PC-3 (cell line): ENCODE measurements at regions not wholly inside any gene's neighbourhood (a gene's known extent, or its start where the extent isn't known, plus 50 kb on each side); places are given as distances from the start of the nearest gene placed in this dataset.

Experiments used
- ATAC-seq: fragments of 200-7000 bp; cut with Tn5 transposase; 2 replicates; pipeline ENCODE4 v1.9.1; 2020; ENCODE audit warnings: mild to moderate bottlenecking, moderate library complexity
- BruUV-seq: library from RNA; stranded (reverse); fragments of 400-500 nt; replicated peaks from 2 replicates; lab custom pipeline; 2021; lab: Mats Ljungman, UMichigan
- CTCF ChIA-PET: fragments of 300-600 bp; sonication (Branson Sonifier 250); formaldehyde crosslinking; loops from one replicate; lab custom pipeline; 2022; ENCODE audit warnings: antibody characterized with exemption; lab: Charles Lee
- POLR2A ChIA-PET: fragments of 300-600 bp; sonication (Branson Sonifier 250); formaldehyde crosslinking; loops from one replicate; lab custom pipeline; 2022; ENCODE audit warnings: antibody characterized with exemption; ENCODE audit not compliant: unreplicated experiment; lab: Charles Lee
- DNase-seq: peaks from one replicate; pipeline ENCODE4 v3.0.0-alpha.2; 2015
- H2AFZ ChIP-seq: fragments of 300-600 bp; sonication (generic); 2 replicates; pipeline ENCODE4 v1.6.0; 2016; ENCODE audit warnings: antibody characterized with exemption, low read length
- H3F3A ChIP-seq: fragments of 300-600 bp; sonication (generic); one replicate; pipeline ENCODE4 v1.6.0; 2017; ENCODE audit warnings: antibody characterized with exemption, low read length, control low read depth, mild to moderate bottlenecking; ENCODE audit not compliant: unreplicated experiment
- H3K27ac ChIP-seq: fragments of 300-600 bp; sonication (generic); 2 replicates; pipeline ENCODE4 v1.5.1; 2016; ENCODE audit warnings: mild to moderate bottlenecking, low read length
- H3K27me3 ChIP-seq: fragments of 300-600 bp; sonication (generic); 2 replicates; pipeline ENCODE4 v1.6.1; 2016; ENCODE audit warnings: low read length, mixed read lengths
- H3K36me3 ChIP-seq: fragments of 300-600 bp; sonication (generic); 2 replicates; pipeline ENCODE4 v1.6.1; 2016; ENCODE audit warnings: low read depth, mixed run types, low read length, mixed read lengths
- H3K4me1 ChIP-seq: fragments of 300-600 bp; sonication (generic); 2 replicates; pipeline ENCODE4 v1.5.1; 2016; ENCODE audit warnings: low read length; ENCODE audit not compliant: insufficient read depth
- H3K4me2 ChIP-seq: fragments of 300-600 bp; sonication (generic); 2 replicates; pipeline ENCODE4 v1.6.0; 2016; ENCODE audit warnings: low read length
- H3K4me3 ChIP-seq: fragments of 300-600 bp; sonication (generic); 2 replicates; pipeline ENCODE4 v1.5.1; 2016; ENCODE audit warnings: mild to moderate bottlenecking, low read length, mixed read lengths
- H3K79me2 ChIP-seq: fragments of 300-600 bp; sonication (generic); 2 replicates; pipeline ENCODE4 v1.6.1; 2017; ENCODE audit warnings: low read length, mixed read lengths
- H3K9ac ChIP-seq: fragments of 300-600 bp; sonication (generic); 2 replicates; pipeline ENCODE4 v1.6.0; 2016; ENCODE audit warnings: mild to moderate bottlenecking, low read length
- H3K9me2 ChIP-seq: fragments of 300-600 bp; sonication (generic); replicated peaks from 2 replicates; pipeline ENCODE4 v1.6.1; 2016; ENCODE audit warnings: mixed run types, low read length, mixed read lengths
- H3K9me3 ChIP-seq: fragments of 300-600 bp; sonication (generic); 2 replicates; pipeline ENCODE4 v1.6.1; 2016; ENCODE audit warnings: low read length, mixed read lengths
- H4K20me1 ChIP-seq: fragments of 300-600 bp; sonication (generic); 2 replicates; pipeline ENCODE4 v1.6.1; 2016; ENCODE audit warnings: low read length, mixed read lengths
- CTCF ChIP-seq: fragments of 300-600 bp; sonication (generic); conservative IDR thresholded peaks from 2 replicates; pipeline ENCODE4 v1.5.1; 2017; ENCODE audit warnings: antibody characterized with exemption, low read depth, mild to moderate bottlenecking, low read length
- EZH2 ChIP-seq: fragments of 300-600 bp; sonication (generic); IDR thresholded peaks from one replicate; pipeline ENCODE4 v1.6.1; 2017; ENCODE audit warnings: antibody characterized with exemption, mild to moderate bottlenecking, low read length; ENCODE audit not compliant: unreplicated experiment
- EZH2phosphoT487 ChIP-seq: fragments of 300-600 bp; sonication (generic); IDR thresholded peaks from 2 replicates; pipeline ENCODE4 v1.6.1; 2018; ENCODE audit warnings: mild to moderate bottlenecking, antibody characterized with exemption, low read length, borderline replicate concordance
- intact Hi-C: fragments of 100-400 bp; cut with micrococcal nuclease; formaldehyde crosslinking; loops from 2 replicates; pipeline ENCODE4 v1.9.0; 2023

GRCh38 chr2:134181219-134181618 lies 72.7 kb upstream of the MGAT5 start:
- Histone ChIP-seq H3K27ac (no peak overlapping the region), H3K36me3 (no peaks in the 10 kb centered on the region), H3F3A (no peaks in the 10 kb centered on the region), H3K9me2 (no peaks in the 10 kb centered on the region), H3K4me2 (no peak overlapping the region), H2AFZ (no peak overlapping the region), H3K4me3 (no peak overlapping the region), H3K9ac (no peak overlapping the region), H3K9me3 (no peaks in the 10 kb centered on the region), H4K20me1 (no peaks in the 10 kb centered on the region), H3K27me3 (no peaks in the 10 kb centered on the region), H3K4me1 (no peaks in the 10 kb centered on the region), H3K79me2 (peaks cover 34% of the 10 kb centered on the region)
- ChIA-PET POLR2A (no interaction called here), CTCF (no interaction called here)
- no peak for TF ChIP-seq CTCF
- TF ChIP-seq EZH2, result no peak
- no peak for TF ChIP-seq EZH2phosphoT487
- no peak for ATAC-seq
- BruUV-seq, result no TSS peak
- DNase-seq, result no peak
- intact Hi-C loops, result no loop called here

DNA sequence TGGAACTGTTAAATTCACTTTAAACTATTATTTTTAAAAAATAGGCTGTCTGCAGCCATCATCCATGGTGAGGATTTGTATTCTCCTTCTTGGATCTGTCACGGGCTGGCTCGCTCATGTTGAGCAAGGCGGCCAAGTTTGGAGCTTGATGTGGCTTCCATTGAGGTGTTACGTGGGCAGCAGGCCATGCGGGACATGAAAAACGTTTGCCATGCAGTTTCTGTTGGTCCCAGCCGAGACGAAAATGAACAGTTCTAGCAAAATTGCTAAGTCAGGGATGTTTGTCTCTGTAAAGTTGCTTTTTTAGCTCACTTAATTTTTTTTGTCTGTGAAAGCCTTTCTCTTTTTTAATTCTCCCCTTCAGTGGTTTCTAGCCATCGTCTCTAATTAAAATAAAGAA lies 70.2 kb upstream of the MGAT5 start:
- TF ChIP-seq EZH2phosphoT487 (no peak), CTCF (no peak), EZH2 (no peak)
- Histone ChIP-seq H4K20me1 (no peaks in the 10 kb centered on the region), H2AFZ (no peak overlapping the region), H3F3A (no peaks in the 10 kb centered on the region), H3K9ac (no peak overlapping the region), H3K4me2 (no peak overlapping the region), H3K27ac (no peak overlapping the region), H3K9me3 (no peaks in the 10 kb centered on the region), H3K79me2 (peaks cover 42% of the 10 kb centered on the region), H3K4me3 (no peak overlapping the region), H3K9me2 (no peaks in the 10 kb centered on the region), H3K27me3 (no peaks in the 10 kb centered on the region), H3K4me1 (peaks cover 8% of the 10 kb centered on the region), H3K36me3 (no peaks in the 10 kb centered on the region)
- no peak for DNase-seq
- no TSS peak for BruUV-seq
- ChIA-PET CTCF (no interaction called here), POLR2A (no interaction called here)
- intact Hi-C loops, result no loop called here
- no peak for ATAC-seq

DNA sequence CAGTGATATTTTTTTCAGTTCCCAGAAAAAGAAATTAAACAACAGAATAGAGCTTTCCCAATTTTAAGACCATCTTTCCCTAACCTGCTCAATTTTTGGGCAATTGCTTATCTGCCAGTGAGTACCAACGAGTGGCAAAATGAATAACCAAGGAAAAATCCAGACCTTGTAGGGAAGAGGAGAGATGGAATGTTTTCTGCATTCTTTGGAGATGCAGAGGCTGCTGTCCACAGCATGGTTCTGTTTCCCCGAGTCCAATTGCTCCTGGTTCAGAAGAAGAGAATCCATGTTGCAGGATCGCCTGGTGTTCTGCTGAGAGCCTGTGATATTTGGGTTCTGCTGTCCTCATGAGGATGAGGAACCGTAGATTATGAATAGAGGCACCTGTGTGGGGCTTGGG lies 68.2 kb upstream of the MGAT5 start:
- DNase-seq, result no peak
- Histone ChIP-seq H3K9ac (no peak overlapping the region), H2AFZ (no peak overlapping the region), H3F3A (no peaks in the 10 kb centered on the region), H3K27me3 (no peaks in the 10 kb centered on the region), H4K20me1 (no peaks in the 10 kb centered on the region), H3K9me2 (no peaks in the 10 kb centered on the region), H3K4me3 (no peak overlapping the region), H3K36me3 (no peaks in the 10 kb centered on the region), H3K9me3 (no peaks in the 10 kb centered on the region), H3K27ac (no peak overlapping the region), H3K4me1 (peaks cover 24% of the 10 kb centered on the region), H3K79me2 (peaks cover 39% of the 10 kb centered on the region), H3K4me2 (no peak overlapping the region)
- no peak for ATAC-seq
- ChIA-PET CTCF (no interaction called here), POLR2A (interaction anchor here (0.7 kb wide), 1 partner anchor 1031 kb away, joined by 3 read pairs; no protein-coding TSS in a partner anchor)
- intact Hi-C loops, result no loop called here
- TF ChIP-seq EZH2phosphoT487, result no peak
- no peak for TF ChIP-seq EZH2
- no peak for TF ChIP-seq CTCF
- no TSS peak for BruUV-seq
